ENCODE measurements at regions not wholly inside any gene's neighbourhood (a gene's known extent, or its start where the extent isn't known, plus 50 kb on each side); places are given as distances from the start of the nearest gene placed in this dataset.

DNA sequence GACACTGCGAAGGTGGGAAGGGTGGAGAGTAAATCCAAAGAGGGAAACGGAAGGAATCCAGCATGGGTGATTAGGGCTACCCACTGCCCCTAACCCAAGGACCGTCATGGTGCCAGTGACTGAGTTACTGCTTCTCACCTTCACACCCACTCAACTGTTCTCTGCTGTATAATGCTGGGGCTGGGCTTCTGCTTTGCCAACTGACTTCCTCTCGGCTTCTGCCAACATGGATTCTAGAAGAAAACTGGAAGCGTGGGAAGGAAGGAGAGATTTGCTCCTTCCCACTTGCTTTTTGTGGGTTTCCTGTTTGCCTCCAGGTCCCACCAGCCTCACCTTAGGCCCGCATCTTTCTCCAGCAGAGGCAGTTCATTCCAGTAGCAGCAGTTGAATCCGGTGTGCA lies 153.5 kb upstream of the RAI14 start:
- ChIA-PET POLR2A (ENCODE audit: unreplicated experiment) (no interaction called here), CTCF (interaction anchor here (0.5 kb wide), 1 partner anchor 218 kb away, joined by 6 read pairs; no protein-coding TSS in a partner anchor)
- intact Hi-C loops (cut with micrococcal nuclease; ENCODE audit: unreplicated experiment), result no loop called here
- no peaks in the 10 kb centered on the region for H3K36me3 ChIP-seq (ENCODE audit: low read depth)
- TF ChIP-seq, protein P1, sequence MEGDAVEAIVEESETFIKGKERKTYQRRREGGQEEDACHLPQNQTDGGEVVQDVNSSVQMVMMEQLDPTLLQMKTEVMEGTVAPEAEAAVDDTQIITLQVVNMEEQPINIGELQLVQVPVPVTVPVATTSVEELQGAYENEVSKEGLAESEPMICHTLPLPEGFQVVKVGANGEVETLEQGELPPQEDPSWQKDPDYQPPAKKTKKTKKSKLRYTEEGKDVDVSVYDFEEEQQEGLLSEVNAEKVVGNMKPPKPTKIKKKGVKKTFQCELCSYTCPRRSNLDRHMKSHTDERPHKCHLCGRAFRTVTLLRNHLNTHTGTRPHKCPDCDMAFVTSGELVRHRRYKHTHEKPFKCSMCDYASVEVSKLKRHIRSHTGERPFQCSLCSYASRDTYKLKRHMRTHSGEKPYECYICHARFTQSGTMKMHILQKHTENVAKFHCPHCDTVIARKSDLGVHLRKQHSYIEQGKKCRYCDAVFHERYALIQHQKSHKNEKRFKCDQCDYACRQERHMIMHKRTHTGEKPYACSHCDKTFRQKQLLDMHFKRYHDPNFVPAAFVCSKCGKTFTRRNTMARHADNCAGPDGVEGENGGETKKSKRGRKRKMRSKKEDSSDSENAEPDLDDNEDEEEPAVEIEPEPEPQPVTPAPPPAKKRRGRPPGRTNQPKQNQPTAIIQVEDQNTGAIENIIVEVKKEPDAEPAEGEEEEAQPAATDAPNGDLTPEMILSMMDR (conservative IDR thresholded peaks at IDR 0.05), result no peak
- TF ChIP-seq EZH2 (IDR thresholded peaks at IDR 0.05; ENCODE audit: low read depth), result no peak
- H3K27me3 ChIP-seq (ENCODE audit: insufficient read depth, low read depth), result no peaks in the 10 kb centered on the region
- H2AFZ ChIP-seq, result no peak overlapping the region
- H3K9me2 ChIP-seq (ENCODE audit: insufficient read depth), result no peaks in the 10 kb centered on the region
- H3K79me2 ChIP-seq (ENCODE audit: low read depth), result no peaks in the 10 kb centered on the region
- H3K4me1 ChIP-seq (replicated peaks; ENCODE audit: insufficient read depth), result peaks cover 44% of the 10 kb centered on the region
- no peaks in the 10 kb centered on the region; the same call in 1 of the 2 replicates for H3K9me3 ChIP-seq (ENCODE audit: insufficient read depth, low read depth)
- H3K27ac ChIP-seq, result no peak overlapping the region
- H4K20me1 ChIP-seq (ENCODE audit: insufficient read depth), result no peaks in the 10 kb centered on the region
- H3K4me2 ChIP-seq, result no peak overlapping the region
- H3F3A ChIP-seq (ENCODE audit: insufficient read depth, low read depth), result peaks cover 10% of the 10 kb centered on the region; the same call in 1 of the 2 replicates
- no peak for DNase-seq
- no TSS peak for BruUV-seq (replicated peaks)
- no peak overlapping the region for H3K4me3 ChIP-seq

DNA sequence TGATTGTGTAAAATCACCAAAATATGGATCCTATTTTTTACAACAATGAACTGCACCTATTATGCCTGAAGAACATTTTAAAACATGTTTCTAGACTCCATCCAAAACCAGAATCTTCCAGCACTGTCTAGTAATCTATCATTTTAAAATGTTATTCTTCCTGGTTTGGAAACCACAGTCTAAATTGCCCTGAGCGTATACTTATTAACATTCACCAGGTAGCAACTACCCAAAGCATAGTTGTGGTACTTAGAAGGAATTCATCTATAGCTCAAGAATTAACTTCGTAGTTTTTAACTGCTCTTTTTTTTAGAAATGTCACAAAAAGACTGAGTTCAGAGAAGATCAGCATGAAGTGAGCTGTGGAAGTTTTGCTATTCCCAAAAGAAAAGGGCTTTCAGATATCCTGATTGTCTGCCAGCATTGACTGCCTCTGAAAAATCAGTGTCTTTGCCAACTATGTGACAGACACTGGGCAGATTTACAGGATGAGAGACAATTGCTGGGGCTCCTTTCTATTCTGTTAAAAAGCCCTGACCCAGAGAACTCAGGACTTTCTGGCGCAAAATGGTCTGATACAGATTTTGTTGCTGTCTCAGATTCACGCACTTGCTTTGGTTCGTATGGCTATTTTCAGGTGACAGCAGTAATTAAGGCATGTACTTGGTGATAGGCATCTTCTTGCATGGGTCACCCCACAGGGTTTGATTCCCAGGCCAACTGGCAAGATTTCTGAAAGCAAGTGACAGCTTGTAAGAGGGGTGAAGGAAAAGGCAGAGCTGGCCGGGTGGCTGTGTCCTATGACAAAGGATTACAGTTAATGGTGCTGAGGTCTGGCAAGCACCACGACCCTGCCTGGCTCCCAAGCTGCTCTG lies 152.5 kb upstream of the RAI14 start:
- no TSS peak for BruUV-seq (replicated peaks)

DNA sequence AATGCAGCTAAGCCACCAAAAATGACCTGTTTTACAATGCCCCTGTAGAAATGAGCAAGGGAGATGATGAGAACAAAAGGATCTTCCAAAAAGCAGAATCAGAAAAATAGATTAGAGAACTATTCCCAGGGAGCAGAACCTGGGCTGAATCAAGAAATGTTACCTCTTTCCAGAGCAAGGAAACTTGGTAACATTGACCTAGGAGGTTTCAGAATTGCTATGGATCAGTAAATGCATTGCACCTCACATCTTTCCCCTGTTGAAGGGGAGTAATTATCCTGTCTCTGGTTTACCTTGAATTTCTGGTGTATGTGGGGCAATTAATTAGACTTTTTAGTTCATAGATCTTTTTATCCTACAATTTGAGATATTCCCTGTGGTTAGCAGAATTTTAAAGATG lies 151.2 kb upstream of the RAI14 start:
- Histone ChIP-seq H3K4me2 (no peak overlapping the region), H3K27me3 (ENCODE audit: insufficient read depth, low read depth) (no peaks in the 10 kb centered on the region), H2AFZ (no peak overlapping the region), H3K4me3 (no peak overlapping the region), H3K27ac (no peak overlapping the region), H3K4me1 (replicated peaks; ENCODE audit: insufficient read depth) (peaks cover 38% of the 10 kb centered on the region), H3F3A (ENCODE audit: insufficient read depth, low read depth) (peaks cover 7% of the 10 kb centered on the region; the same call in 1 of the 2 replicates), H3K9me3 (ENCODE audit: insufficient read depth, low read depth) (no peaks in the 10 kb centered on the region; the same call in 1 of the 2 replicates), H3K9me2 (ENCODE audit: insufficient read depth) (no peaks in the 10 kb centered on the region), H3K79me2 (ENCODE audit: low read depth) (no peaks in the 10 kb centered on the region), H3K36me3 (ENCODE audit: low read depth) (no peaks in the 10 kb centered on the region), H4K20me1 (ENCODE audit: insufficient read depth) (no peaks in the 10 kb centered on the region)
- ChIA-PET CTCF (no interaction called here), POLR2A (ENCODE audit: unreplicated experiment) (no interaction called here)
- no peak for DNase-seq
- TF ChIP-seq EZH2 (IDR thresholded peaks at IDR 0.05; ENCODE audit: low read depth), result no peak
- TF ChIP-seq, protein P1 (conservative IDR thresholded peaks at IDR 0.05), result no peak
- intact Hi-C loops (cut with micrococcal nuclease; ENCODE audit: unreplicated experiment), result no loop called here
- no TSS peak for BruUV-seq (replicated peaks)

More for the DNA sequence above, 152.5 kb upstream of the RAI14 start:
- H3K36me3 ChIP-seq (ENCODE audit: low read depth), result no peaks in the 10 kb centered on the region
- H3K9me2 ChIP-seq (ENCODE audit: insufficient read depth), result no peaks in the 10 kb centered on the region
- H4K20me1 ChIP-seq (ENCODE audit: insufficient read depth), result no peaks in the 10 kb centered on the region
- POLR2A ChIA-PET (ENCODE audit: unreplicated experiment), result interaction anchor here (0.7 kb wide), 1 partner anchor 8 kb away, joined by 3 read pairs; no protein-coding TSS in a partner anchor
- H3K4me1 ChIP-seq (replicated peaks; ENCODE audit: insufficient read depth), result peaks cover 38% of the 10 kb centered on the region
- no peak overlapping the region for H3K4me2 ChIP-seq
- CTCF ChIA-PET, result interaction anchor here (0.6 kb wide), 1 partner anchor 9 kb away, joined by 3 read pairs; no protein-coding TSS in a partner anchor
- no peaks in the 10 kb centered on the region for H3K27me3 ChIP-seq (ENCODE audit: insufficient read depth, low read depth)
- H3K27ac ChIP-seq, result no peak overlapping the region
- H3K9me3 ChIP-seq (ENCODE audit: insufficient read depth, low read depth), result no peaks in the 10 kb centered on the region; the same call in 1 of the 2 replicates
- H3F3A ChIP-seq (ENCODE audit: insufficient read depth, low read depth), result peaks cover 8% of the 10 kb centered on the region; the same call in 1 of the 2 replicates
- DNase-seq, result no peak
- H3K79me2 ChIP-seq (ENCODE audit: low read depth), result no peaks in the 10 kb centered on the region
- H3K4me3 ChIP-seq, result no peak overlapping the region
- intact Hi-C loops (cut with micrococcal nuclease; ENCODE audit: unreplicated experiment), result no loop called here
- no peak overlapping the region for H2AFZ ChIP-seq
- TF ChIP-seq, protein P1 (conservative IDR thresholded peaks at IDR 0.05), result no peak
- TF ChIP-seq EZH2 (IDR thresholded peaks at IDR 0.05; ENCODE audit: low read depth), result no peak

All from PC-9 (cell line).